GM19395 (cell line): ENCODE measurements at regions not wholly inside any gene's neighbourhood (a gene's known extent, or its start where the extent isn't known, plus 50 kb on each side); places are given as distances from the start of the nearest gene placed in this dataset.

Experiments
- ATAC-seq: cut with Tn5 transposase; IDR thresholded peaks from one replicate; pipeline ENCODE4 v1.9.1; 2021; ENCODE audit warnings: mild to moderate bottlenecking, moderate library complexity; ENCODE audit not compliant: unreplicated experiment

DNA sequence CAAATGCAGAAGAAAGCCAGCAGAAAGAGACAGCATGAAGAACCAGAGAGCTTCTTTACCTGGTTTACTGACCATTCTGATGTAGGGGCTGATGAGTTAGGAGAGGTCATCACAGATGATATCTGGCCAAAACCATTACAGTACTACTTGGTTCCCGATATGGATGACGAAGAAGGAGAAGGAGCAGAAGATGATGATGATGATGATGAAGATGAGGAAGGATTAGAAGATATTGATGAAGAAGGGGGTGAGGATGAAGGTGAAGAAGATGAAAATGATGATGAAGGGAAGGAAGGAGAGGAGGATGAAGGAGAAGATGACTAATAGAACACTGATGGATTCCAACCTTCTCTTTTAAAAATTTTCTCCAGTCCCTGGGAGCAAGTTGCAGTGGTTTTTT lies 178.2 kb upstream of the CRY1 start:
- ATAC-seq, result no peak

DNA sequence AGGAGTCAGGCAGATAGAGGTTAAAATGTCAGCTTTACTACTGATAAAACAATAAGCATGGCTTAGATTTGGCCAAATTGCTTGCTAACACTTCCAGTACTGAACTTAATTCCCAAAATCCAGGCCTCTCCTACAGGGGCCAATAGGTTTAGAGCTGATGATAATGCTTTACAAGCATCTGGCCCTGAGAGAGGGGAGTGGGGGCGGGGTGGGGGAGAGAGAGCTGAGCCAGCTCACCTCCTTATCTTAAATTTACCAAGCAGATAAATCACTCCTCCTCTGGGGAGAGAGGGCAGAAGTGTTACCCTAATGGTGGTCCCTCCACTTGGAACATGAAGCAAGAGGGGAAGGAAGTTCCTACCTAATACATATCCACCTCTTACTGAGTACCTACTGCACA lies 182.2 kb upstream of the CRY1 start:
- no peak for ATAC-seq

DNA sequence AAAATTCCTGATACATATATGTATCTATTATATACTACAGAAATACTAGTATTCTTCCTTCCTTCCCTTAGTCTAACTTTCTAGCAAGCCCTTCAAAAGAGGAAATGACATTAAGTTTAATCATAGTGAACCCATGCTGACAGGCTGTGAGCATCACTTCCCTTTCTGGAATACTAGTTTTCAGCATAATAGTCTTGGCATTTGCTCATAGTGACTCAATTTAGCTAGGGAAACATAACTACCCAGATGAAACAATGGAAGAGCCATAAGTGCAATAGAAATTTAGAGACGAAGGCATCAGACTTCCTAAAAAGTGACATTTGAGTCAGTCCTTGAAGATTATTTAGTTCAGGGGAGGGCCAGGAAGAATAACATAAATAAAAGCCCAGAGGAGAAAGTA lies 184.5 kb upstream of the CRY1 start:
- no peak for ATAC-seq

DNA sequence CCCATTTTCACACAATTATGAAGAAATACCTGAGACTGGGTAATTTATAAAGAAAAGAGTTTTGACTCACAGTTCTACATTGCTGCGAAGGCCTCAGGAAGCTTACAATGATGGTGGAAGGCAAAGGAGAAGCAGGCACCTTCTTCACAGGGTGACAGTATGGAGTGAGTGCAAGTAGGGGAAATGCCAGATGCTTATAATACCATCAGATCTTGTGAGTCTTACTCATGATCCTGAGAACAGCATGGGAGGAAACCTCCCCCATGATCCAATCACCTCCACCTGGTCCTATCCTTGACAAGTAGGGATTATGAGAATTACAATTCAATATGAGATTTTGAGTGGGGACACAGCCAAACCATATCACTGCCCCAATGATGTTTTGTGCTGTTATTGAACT lies 189.3 kb upstream of the CRY1 start:
- ATAC-seq, result no peak

DNA sequence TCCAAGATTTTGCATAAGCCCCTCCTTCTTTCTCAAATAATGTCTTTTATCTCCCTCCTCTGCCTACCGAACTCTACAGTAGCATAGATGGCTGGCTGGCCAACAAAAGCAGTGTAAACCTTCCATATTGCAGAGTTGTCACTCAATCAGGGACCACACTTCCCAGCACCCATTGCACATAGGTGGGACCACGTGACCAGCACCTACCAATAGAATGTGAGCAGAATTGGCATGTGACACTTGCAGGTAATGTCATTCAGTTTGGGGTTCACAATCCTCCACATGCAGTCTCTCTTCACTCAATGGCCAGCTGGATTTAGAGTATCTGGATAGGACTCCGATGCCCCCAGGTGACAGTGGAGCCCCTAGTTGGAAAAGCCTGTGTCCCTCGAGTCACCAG lies 190.3 kb upstream of the CRY1 start:
- no peak for ATAC-seq

DNA sequence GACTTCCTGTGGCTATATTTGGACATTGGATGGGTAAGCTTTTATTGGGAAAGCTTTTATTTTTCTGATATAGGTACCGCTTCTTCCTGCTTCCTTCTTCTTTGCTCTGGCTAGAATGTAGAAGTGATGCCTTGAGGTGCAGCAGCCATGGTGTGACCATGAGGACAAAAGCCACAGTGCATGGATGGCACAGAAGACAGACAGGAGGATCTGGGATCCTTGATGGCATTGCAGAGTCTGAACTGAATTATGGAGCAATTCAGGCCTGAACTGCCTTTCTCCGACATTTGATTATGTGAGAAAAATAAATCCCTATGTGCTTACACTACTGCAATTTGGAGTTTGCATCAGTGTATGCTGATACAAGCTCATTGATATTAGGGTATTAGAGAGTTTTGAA lies 191.3 kb upstream of the CRY1 start:
- ATAC-seq, result no peak

DNA sequence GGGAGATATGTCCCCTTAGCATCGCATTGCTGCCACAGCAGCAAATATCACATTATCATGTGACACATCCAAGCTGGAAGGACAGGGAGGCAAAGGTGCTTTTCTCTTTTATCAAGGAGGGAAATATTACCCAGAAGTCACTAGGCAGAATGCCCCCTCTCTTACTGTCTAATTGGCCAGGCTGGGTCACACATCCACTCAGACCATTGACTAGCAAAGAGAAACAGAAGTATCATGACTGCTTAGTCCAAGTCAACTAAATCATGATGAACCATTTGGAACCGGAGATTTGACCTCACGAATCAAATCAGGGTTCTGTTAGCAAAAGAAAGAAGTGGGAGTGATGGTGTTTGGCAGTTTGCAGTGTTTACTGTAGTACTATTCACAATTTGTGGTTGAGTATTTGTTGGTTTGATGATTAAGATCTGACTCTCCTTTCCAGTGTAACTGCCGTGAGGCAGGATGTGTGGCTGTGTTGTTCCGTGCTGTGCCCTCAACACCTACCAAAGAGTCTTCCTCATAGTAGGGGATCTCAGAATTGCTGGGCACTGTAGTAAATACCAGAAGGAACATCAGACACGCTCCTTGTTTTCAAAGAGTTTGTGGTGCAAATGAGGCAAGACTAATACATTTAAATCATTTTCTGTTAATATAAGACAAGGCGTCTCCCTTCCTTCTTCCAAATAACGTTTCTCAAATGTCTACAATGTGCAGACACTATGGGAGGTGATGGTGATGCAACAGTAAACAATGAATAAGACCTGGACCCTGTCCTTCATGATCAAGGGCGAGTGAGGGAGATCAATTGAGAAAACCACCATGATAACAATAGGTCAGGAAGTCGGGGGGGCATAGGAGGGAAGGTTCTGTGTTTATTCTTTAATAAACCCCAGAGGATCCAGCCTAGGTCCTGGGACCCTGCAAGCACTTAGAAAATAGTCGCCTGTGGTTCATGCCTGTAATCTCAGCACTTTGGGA lies 194.4 kb upstream of the CRY1 start:
- ATAC-seq, result no peak

DNA sequence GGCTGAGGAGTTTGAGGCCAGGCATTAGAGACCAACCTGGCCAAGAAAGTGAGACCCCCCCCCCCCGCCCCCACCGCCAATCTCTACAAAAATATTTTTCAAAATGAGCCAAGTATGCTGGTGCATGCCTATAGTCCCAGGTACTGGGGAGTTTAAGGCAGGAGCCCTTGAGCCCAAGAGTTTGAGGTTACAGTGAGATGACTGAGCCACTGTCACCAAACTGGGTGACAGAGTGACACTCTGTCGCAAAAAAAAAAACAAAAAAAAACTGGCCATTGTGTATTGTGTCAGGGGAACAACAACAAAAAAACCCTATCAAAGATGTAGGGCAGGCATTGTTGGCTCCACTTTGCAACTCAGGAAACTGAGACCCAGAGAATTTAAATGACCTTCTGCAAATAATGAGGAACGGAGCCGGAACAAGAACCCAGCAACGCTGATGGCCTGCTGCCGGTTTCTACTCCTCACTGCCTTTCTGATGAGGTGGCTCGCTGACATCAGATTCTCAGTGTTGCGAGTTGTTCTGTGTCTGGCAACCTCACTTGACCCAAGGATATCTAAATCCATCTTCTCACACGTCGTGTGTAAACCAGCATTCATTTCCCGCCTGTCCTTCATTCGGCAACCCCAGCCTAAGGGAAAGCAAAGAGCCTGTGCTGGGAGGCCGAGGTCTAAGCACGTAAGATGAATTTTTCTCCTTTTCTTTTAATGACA lies 195.2 kb upstream of the CRY1 start:
- no peak for ATAC-seq

DNA sequence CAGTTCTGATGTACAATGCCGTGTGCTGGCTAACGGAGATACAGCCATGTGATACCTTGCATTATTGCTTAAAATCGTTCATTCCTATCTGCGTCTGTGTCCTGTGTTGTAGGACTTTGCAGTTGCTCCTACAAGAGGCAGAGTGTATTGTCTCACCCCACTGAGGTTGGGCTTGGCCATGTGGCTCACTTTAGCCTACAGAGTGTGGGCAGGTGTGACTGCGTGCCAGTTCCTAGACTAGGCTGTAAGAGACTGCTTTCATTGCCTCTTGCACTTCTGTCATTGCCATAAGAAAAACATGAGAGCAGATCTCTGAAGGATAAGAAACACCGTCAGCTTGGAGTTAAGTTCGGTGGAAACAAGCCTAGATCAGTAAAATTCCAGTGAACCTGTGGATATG lies 197.7 kb upstream of the CRY1 start:
- no peak for ATAC-seq

DNA sequence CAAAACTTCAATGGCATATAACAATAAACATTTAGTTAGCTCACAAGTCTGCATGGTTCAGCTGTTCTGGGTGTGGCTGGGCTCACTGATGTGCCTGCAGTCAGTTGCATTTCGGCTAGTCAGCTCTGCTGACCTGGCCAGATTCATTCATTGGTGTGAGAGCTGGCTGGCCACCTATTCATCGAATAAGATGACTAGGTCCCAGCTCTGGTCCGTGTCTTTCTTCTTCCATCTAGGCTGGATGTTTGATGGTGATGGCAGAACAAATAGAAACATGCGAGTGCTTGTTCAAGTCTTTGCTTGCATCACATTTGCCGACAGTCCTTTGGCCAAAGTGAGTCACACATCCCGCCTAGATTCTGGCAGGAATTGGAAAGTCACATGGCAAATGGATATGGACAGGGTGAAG lies 203.3 kb upstream of the CRY1 start:
- ATAC-seq, result no peak

DNA sequence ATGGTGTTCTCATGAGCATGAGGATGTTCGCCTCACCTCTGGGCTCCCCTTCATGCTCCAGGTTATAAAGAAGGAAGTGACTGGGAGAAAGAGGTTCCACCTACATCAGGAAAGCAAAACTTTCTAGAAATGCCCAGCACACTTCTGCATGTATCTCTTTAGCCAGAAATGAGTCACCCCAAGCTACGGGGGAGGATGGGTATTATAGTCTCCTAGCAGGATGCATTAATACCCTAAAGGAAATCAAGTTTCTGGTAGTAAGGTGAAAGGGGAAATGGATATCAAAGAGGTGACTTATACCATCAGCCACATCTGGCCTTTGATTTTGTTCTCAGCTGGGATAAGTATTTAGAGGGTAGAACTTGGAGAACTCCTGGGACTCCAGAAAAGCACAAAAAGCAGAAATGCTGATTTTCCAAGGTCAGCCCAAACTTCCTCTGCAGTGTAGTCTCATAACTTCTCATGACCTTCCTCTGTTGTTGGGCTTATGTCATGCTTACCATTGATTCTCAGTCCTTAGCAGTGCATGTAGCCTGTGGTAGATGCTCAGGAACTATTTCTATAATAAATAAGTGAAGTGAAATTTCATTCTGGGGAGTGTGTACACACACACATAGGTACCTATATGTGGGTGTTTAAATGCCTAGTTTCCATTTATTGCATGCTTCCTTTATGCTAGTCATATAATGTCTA lies 209.4 kb upstream of the CRY1 start:
- no peak for ATAC-seq

DNA sequence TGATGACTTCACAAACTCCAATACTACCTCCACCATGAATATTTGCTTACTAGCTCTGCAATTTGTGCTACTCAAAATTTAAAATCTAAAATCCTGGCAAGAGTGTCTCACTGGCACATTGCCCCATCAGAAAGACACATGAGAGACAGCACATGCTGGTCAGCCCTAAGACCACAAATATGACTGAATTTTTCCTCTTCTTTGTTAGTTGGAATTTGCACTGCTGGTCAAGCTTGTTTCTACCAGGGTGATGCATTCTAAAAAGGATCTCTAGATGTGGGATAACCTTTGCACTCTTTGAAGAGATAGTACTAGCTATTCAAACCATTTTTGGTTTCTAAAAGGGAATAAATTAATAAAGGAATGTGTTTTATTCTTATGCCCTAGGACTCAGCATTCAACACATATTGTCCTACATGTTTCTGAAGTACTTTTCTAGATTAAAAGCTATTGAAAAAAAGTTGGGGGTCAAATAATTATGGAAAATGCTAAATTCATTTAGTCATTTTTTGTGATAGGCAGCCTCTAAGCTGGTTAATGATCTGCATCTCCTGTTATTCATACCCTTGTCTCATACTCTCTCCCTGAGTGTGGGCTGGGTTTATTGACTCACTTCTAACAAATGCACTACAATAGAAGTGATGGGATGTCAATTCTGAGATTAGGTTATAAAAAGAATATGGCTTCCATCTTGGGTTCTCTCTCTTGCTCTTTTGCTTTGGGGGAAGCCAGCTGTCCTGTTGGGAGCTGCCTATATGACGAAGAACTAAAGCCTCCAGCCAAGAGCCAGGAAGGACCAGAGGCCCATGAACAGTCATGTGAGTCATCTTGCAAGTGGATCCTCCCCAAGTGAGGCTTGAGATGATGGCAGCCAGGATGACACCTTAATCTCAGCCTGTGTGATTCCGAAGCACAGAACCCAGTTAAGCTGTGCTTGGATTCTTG lies 211.5 kb upstream of the CRY1 start:
- no peak for ATAC-seq

DNA sequence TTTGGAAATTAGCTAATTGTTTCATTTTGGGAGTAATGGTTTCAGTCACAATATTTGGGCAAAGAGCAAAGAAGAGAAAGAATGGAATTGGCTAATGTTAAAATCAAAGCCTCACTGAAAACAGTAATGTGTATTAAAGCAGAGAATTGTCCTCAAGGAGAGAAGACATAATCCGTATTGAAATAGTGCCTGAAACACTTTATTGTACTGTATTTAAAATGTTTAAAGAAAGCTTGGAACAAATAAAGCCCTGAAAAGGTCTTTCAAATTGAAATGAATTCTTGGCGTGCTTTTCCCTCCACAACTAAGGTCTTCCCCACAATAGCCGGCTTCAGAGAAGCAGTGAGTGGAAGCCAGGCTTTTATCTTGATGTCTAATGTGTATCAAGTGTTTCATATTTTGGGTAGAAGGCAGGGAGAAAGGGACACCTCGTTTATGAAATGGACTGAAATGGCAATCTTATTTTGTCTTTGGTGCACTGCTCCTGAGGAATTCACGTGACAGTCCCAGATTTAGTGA lies 212.9 kb upstream of the CRY1 start:
- ATAC-seq, result no peak

DNA sequence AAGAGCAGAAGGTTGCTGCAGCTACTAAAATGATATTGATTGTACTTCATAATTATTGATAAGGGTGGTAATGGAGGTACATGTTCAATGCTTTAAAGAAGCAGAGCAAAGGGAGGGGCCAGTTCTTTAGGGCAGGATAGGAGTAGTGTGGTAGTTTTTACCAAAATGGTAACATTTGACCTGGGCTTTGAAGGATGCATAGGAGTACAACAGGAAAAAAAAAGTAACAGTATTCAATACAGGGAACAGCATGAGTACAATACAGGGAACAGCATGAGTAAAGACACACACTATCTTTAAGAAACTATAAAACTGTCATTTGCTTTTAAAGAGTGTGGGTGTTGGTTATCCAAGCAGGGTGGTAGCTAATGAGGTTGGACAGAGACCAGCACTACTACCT lies 215.0 kb upstream of the CRY1 start:
- no peak for ATAC-seq

DNA sequence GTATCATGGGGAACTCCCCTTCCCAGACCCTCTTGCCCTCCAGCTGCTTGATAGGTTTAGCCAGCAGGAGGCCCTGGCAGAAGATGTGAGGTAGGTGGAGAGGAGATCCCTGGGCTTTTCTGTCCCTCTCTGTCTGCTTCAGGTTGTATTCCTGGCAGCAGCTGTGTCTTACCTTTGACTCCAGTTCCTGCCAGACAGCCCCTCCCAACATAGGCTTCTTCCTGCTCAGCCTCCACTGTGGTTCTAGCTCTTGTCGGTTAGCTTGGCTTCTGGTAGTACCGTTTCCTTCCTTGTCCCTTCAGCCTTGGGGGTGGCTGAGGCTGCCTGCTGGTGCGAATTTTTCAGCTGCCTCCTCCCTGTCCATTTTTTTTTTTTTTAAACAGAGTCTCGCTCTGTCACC lies 215.7 kb upstream of the CRY1 start:
- ATAC-seq, result no peak

DNA sequence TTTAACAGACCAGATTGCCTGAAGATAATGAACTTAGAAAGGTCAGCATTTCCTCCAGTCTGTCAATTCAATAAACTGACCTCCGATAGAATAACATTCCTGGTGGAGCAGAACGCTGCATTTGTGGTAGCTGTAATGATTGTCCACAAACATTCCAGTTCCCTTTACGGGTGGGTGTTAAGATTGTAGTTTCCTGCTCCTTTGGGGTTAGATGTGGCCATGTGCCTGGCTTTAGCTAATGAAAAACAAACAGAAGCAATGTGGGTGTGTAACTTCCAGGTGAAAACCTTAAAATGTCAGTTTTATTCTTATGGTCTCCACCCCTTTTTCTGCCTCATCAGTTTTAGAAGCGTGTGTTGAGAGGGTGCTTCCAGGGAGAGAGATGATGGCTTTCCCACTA lies 217.3 kb upstream of the CRY1 start:
- no peak for ATAC-seq

DNA sequence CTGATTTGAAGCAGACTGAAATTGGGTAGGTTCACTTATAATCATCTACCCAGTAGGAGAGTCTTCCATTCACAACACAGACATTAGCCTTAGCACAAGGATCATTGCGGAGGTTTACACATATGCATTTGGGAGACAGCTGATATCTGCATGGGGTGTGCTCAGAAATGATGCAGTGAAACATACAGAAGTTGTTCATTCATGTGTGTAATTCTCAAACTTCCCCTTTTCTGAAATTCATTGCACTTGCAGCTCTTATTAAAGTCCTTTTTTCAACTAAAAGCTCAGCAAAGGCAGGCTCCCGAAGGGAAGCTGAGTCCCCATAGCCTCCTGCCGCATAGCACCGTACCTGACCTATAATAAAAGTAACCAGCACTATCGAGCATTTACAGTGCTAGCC lies 218.3 kb upstream of the CRY1 start:
- no peak for ATAC-seq

DNA sequence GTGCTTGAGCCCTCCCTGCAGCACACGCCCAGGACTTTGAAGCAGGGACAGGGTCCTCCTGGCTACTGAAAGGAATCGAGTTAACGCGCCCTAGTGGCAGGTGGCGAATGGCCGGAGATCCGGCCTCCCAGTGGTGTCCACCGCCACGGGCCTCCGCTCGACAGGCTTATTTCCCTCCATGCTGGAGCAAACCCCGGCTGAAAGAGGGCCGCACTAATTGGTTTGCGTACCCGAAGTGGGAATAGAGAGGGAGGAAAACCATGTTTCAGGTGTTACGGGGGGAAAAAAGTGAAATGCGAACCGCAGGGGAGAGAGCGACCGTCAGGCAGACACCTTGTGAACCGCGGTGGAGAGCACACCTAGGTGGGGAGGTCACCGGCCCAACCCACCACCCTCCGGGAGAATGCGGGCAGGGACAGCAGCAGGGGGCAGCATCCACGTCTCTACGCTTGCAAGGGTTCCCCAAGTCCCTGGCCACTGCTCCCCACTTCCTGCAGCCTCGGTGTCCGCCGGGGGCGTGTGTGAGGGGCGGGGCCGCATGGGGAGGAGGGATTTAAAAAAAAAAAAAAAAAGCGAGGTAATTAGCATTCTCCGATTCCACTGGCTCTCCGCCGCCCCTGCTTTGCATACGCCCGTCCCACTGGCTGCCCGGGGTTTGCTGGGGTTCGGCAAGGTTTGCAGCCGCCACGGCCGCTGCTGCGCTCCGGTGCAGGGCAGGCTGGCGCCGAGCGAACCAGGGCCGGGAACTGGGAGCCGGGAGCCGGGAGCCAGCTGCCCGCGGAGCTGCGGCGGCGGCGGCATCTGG lies 224.6 kb upstream of the CRY1 start:
- no peak for ATAC-seq

DNA sequence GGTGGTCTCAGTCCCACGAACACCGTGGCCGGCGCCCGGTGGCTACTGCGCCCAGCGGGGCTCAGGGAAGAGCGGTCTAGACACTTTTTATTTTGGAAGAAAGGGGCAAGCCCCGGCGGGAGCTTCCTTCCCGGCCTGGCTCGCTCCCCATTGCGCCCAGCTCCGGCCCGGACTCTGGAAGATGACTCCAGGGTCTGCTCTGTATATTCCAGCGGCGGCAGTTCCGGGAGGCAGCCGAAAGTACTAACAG lies 225.1 kb upstream of the CRY1 start:
- ATAC-seq, result no peak
